Mucosa of descending colon (tissue), 3 donors: ENCODE measurements at regions not wholly inside any gene's neighbourhood (a gene's known extent, or its start where the extent isn't known, plus 50 kb on each side); places are given as distances from the start of the nearest gene placed in this dataset.

ENCODE experiments used
- ATAC-seq: fragments of 200-7000 bp; cut with Tn5 transposase; one replicate; pipeline ENCODE4 v1.9.1; 2020; ENCODE audit warnings: mild to moderate bottlenecking, moderate library complexity
- DNase-seq, 3 donors: peaks; one replicate each; pipeline ENCODE4 v3.0.0-alpha.2; 2020
- H3K36me3 ChIP-seq: fragments of 200-600 bp; one replicate; pipeline ENCODE4 v1.8.0; 2021; ENCODE audit warnings: low read depth, mild to moderate bottlenecking
- H3K4me1 ChIP-seq: fragments of 200-600 bp; one replicate; pipeline ENCODE4 v1.8.0; 2021; ENCODE audit warnings: low read depth, mild to moderate bottlenecking
- H3K4me3 ChIP-seq: fragments of 200-600 bp; one replicate; pipeline ENCODE4 v1.8.0; 2021; ENCODE audit warnings: mild to moderate bottlenecking
- H3K9me3 ChIP-seq: fragments of 200-600 bp; one replicate; pipeline ENCODE4 v1.8.0; 2021; ENCODE audit warnings: mild to moderate bottlenecking
- intact Hi-C, 2 donors: fragments of 100-400 bp; cut with DNase I in 1 of 2; cut with micrococcal nuclease in 1 of 2; formaldehyde crosslinking; loops; one replicate each; pipeline versions ENCODE4 v1.11.0 to v1.11.1; 2022; cut with DNase I, micrococcal nuclease
- TF ChIP-seq, protein P1 (sequence below): fragments of 200-600 bp; IDR thresholded peaks from one replicate; pipeline ENCODE4 v1.8.0; 2022; ENCODE audit warnings: antibody characterized with exemption, mild to moderate bottlenecking
- donor health status: DM: no; HTN: no; CAD: no; lungs with moderate emphysema.
- donor health status: DM: no; HTN: no; CAD: no.
- donor health status: DM: no; HTN: yes; CAD: no.

DNA sequence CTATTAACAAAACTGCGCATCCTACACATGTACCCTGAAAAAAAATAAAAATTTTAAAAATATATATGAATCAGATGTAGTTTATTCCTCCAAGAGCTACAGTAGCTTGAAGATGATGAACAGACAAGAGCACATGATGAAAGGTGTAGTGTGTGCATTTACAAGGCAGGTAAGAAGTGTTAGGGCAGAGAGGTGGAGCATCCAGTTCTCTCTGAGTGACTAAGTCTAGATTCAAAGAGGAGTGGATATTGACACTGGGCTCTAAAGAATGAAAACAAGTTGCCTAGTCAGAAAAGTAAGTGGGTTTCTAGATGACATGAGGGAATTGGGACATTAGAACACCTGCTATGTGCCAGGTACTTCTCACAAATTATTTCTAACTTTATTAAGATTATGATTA, 76.0 kb upstream of the CARD18 start:
- ATAC-seq (no peak), DNase-seq (no peak)
- intact Hi-C loops: no loop called here
- H3K9me3 ChIP-seq: no peaks in the 10 kb centered on the region
- H3K4me3 ChIP-seq: no peak overlapping the region
- TF ChIP-seq, protein P1, sequence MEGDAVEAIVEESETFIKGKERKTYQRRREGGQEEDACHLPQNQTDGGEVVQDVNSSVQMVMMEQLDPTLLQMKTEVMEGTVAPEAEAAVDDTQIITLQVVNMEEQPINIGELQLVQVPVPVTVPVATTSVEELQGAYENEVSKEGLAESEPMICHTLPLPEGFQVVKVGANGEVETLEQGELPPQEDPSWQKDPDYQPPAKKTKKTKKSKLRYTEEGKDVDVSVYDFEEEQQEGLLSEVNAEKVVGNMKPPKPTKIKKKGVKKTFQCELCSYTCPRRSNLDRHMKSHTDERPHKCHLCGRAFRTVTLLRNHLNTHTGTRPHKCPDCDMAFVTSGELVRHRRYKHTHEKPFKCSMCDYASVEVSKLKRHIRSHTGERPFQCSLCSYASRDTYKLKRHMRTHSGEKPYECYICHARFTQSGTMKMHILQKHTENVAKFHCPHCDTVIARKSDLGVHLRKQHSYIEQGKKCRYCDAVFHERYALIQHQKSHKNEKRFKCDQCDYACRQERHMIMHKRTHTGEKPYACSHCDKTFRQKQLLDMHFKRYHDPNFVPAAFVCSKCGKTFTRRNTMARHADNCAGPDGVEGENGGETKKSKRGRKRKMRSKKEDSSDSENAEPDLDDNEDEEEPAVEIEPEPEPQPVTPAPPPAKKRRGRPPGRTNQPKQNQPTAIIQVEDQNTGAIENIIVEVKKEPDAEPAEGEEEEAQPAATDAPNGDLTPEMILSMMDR: no peak
- no peaks in the 10 kb centered on the region for H3K4me1 ChIP-seq
- no peaks in the 10 kb centered on the region for H3K36me3 ChIP-seq

DNA sequence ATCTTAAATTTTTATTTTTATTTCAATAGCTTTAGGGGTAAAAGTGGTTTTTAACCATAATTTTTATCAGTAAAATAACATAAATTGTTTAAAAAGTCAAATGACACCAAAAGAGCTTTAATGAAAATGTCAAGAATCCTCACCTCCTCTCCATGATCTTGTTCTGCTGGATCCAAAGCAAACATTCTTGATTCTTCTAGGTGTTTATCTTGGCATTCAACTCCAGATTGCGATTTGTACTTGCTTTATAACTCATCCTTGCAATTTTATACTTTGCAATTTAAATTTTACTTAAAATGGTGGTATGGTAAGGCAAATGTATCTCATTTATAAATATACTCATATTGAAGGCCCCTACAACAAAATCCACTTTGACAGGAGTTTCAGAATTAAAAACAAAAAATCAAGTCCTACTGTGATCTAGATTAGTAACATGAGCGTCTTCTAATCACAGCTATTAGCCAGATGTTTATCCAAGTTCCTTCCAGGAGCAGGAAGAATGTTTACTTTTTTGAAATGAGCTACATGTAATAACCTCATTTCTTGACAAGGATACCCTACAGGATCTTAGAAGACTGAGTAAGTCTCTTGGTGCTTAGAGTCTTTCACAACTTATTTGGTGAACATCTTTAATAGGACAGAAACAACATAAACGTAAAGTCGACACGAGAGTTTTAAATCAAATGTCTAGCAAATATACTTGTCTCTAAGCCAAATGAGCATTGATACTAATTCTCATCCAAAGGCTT, 72.4 kb upstream of the CARD18 start:
- TF ChIP-seq, protein P1: no peak
- intact Hi-C loops: no loop called here
- no peak overlapping the region for H3K4me3 ChIP-seq
- ATAC-seq (no peak), DNase-seq (no peak)
- no peaks in the 10 kb centered on the region for H3K4me1 ChIP-seq
- no peaks in the 10 kb centered on the region for H3K36me3 ChIP-seq
- H3K9me3 ChIP-seq: no peaks in the 10 kb centered on the region

DNA sequence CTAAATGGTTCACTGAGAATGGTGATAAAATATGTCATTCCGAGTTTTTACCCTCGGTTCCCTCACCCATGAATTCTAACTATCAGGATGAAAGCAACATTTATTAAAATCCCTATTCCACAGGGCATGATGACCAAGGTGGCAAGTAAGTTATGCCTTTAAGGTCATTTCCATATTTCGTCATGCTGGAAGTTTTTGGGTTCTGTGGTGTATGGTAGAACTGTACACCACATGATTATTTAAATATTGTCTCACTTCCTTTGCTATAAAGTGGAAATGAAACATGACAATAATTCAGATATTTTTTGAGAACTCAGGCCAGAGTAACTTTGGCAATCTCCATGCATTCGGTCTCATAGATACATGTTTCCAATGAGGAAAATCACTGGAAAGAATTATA, 68.5 kb upstream of the CARD18 start:
- TF ChIP-seq, protein P1: no peak
- Histone ChIP-seq H3K4me1 (no peaks in the 10 kb centered on the region), H3K4me3 (no peak overlapping the region), H3K36me3 (no peaks in the 10 kb centered on the region), H3K9me3 (no peaks in the 10 kb centered on the region)
- no peak for ATAC-seq
- intact Hi-C loops: no loop called here
- no peak for DNase-seq

GRCh38 chr11:105206633-105207032, 67.1 kb upstream of the CARD18 start:
- Histone ChIP-seq H3K36me3 (no peaks in the 10 kb centered on the region), H3K4me3 (no peak overlapping the region), H3K4me1 (peaks cover 8% of the 10 kb centered on the region), H3K9me3 (no peaks in the 10 kb centered on the region)
- DNase-seq: no peak
- intact Hi-C loops: no loop called here
- TF ChIP-seq, protein P1: no peak
- no peak for ATAC-seq

DNA sequence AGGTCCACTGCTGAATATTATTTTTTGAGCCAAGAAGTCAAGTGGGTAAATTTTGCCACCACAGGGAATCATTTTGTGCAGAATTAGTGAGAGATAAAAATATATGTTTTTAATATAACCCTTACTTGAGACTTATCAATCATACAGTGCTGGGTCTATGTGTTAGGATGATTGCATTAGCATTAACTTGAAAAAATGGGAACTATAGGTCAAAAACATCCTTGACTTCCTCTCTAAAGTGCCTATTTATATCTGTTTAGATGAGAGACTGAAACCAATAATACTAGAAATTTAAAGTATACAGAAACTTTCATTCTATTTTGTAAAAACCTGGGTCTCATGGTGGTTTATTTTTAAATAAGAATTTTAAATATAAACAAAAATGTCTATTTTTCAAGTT, 65.1 kb upstream of the CARD18 start:
- intact Hi-C loops: no loop called here
- DNase-seq (no peak), ATAC-seq (no peak)
- TF ChIP-seq, protein P1: no peak
- H3K4me3 ChIP-seq: no peak overlapping the region
- H3K36me3 ChIP-seq: no peaks in the 10 kb centered on the region
- no peaks in the 10 kb centered on the region for H3K9me3 ChIP-seq
- H3K4me1 ChIP-seq: peaks cover 8% of the 10 kb centered on the region
